T-helper 1 cell treated with Interleukin-12 subunit alpha and Interleukin-12 subunit beta and Interleukin-4 antibody, amounts not matched to agents 30 μg/mL and 1 μg/mL, for 36 hours (primary cell): ENCODE measurements at regions not wholly inside any gene's neighbourhood (a gene's known extent, or its start where the extent isn't known, plus 50 kb on each side); places are given as distances from the start of the nearest gene placed in this dataset.
"Not testable (repeated sequence)": the region's sequence is repeated elsewhere in the genome, so short reads cannot be mapped to it uniquely, and the experiment has no call there.

ENCODE experiments used
- H3K27ac Mint-ChIP-seq: one replicate; pipeline ENCODE4 v1.8.0; 2021; ENCODE audit warnings: mild to moderate bottlenecking, mixed read lengths
- H3K27me3 Mint-ChIP-seq: one replicate; pipeline ENCODE4 v1.8.0; 2021; ENCODE audit warnings: low read depth, mixed read lengths
- H3K36me3 Mint-ChIP-seq: one replicate; pipeline ENCODE4 v1.8.0; 2021; ENCODE audit warnings: low read depth, mixed read lengths
- H3K4me1 Mint-ChIP-seq: one replicate; pipeline ENCODE4 v1.8.0; 2021; ENCODE audit warnings: low read depth, mixed read lengths
- H3K4me3 Mint-ChIP-seq: one replicate; pipeline ENCODE4 v1.8.0; 2021; ENCODE audit warnings: mild to moderate bottlenecking, moderate library complexity, mixed read lengths
- H3K9me3 Mint-ChIP-seq: one replicate; pipeline ENCODE4 v1.8.0; 2021; ENCODE audit warnings: mixed read lengths

DNA sequence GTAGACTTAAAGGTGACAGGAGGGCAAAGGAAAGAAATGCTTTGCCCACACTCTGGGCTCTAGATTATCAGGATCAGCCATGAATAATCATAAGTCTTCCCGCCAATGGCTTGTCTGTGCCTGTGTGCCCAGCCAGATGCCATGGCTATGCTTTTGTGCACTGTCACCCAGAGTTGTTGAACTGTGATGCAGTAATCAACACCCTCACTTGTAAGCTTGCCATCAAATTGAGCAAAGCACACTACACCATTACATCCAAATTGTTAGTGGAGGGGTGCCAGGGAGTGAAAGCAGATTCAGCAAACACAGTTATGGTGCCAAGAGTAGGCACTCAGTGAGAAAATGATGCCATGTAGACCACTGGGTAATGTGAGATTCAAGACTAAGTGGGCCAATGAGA is 845.3 kb upstream of the MIR17HG start:
- Mint-ChIP-seq H3K27ac (no peak overlapping the region), H3K4me1 (no peaks in the 10 kb centered on the region), H3K27me3 (no peaks in the 10 kb centered on the region), H3K9me3 (peaks cover 10% of the 10 kb centered on the region), H3K4me3 (no peak overlapping the region), H3K36me3 (no peaks in the 10 kb centered on the region)

GRCh38 chr13:90502762-90503161 is 844.7 kb upstream of the MIR17HG start:
- Mint-ChIP-seq H3K9me3 (peaks cover 11% of the 10 kb centered on the region), H3K27me3 (no peaks in the 10 kb centered on the region), H3K36me3 (no peaks in the 10 kb centered on the region), H3K4me3 (no peak overlapping the region), H3K27ac (no peak overlapping the region), H3K4me1 (no peaks in the 10 kb centered on the region)

DNA sequence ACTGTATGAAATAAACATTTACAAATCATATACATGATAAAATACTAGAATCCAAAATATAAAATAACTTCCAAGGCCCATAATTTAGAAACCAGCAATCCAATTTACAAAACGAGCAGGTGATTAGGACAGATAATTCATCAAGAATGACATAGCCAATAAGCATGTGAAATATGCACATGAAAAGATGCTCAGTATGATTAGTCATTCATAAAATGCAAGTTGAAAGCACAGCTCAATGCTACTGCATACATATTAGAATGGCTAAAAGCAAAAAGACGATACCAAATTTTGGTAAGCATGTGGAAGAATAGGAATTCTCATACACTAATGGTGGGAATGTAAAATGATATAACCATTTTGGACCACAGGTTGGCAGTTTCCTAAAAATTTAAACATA is 837.2 kb upstream of the MIR17HG start:
- H3K27ac Mint-ChIP-seq: no peak overlapping the region
- H3K9me3 Mint-ChIP-seq: peaks cover 7% of the 10 kb centered on the region
- H3K27me3 Mint-ChIP-seq: no peaks in the 10 kb centered on the region
- H3K36me3 Mint-ChIP-seq: no peaks in the 10 kb centered on the region
- H3K4me3 Mint-ChIP-seq: no peak overlapping the region
- H3K4me1 Mint-ChIP-seq: no peaks in the 10 kb centered on the region

DNA sequence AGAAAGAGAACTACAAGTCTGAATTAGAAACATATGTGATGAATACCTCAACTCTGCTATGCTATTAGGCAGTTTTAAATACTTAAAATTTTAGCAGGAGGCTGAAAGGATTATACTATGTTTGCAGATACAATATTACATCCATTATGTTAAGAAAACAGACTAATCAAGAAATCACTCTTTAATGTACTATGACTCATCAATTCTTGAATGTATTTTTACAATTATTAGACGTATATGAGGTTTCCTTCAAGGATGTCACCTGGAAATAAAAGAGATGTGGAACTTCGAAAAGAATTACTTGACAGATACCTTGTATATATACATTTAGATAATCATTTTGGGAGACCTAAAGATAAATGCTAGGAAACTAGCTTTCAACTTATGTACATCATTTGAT is 835.6 kb upstream of the MIR17HG start:
- Mint-ChIP-seq H3K27ac (no peak overlapping the region), H3K4me3 (no peak overlapping the region), H3K9me3 (peaks cover 3% of the 10 kb centered on the region), H3K27me3 (no peaks in the 10 kb centered on the region), H3K36me3 (no peaks in the 10 kb centered on the region), H3K4me1 (no peaks in the 10 kb centered on the region)

GRCh38 chr13:90514712-90515111 is 832.8 kb upstream of the MIR17HG start:
- H3K4me1 Mint-ChIP-seq, H3K9me3 Mint-ChIP-seq, H3K4me3 Mint-ChIP-seq, H3K27ac Mint-ChIP-seq, H3K27me3 Mint-ChIP-seq, H3K36me3 Mint-ChIP-seq: not testable (repeated sequence)

- peaks cover 20% of the 10 kb centered on the region for H3K9me3 Mint-ChIP-seq
These were observed 829.1 kb upstream of the MIR17HG start for GRCh38 chr13:90518417-90518816.

GRCh38 chr13:90519157-90519556 is 828.3 kb upstream of the MIR17HG start:
- no peaks in the 10 kb centered on the region for H3K4me1 Mint-ChIP-seq
- H3K27me3 Mint-ChIP-seq: no peaks in the 10 kb centered on the region
- H3K9me3 Mint-ChIP-seq: peaks cover 20% of the 10 kb centered on the region
- H3K27ac Mint-ChIP-seq: no peak overlapping the region
- no peak overlapping the region for H3K4me3 Mint-ChIP-seq
- no peaks in the 10 kb centered on the region for H3K36me3 Mint-ChIP-seq

More at GRCh38 chr13:90518417-90518816, 829.1 kb upstream of the MIR17HG start:
- Mint-ChIP-seq H3K36me3 (no peaks in the 10 kb centered on the region), H3K4me1 (no peaks in the 10 kb centered on the region), H3K27me3 (no peaks in the 10 kb centered on the region), H3K27ac (no peak overlapping the region), H3K4me3 (no peak overlapping the region)

- no peaks in the 10 kb centered on the region for H3K4me1 Mint-ChIP-seq
These were observed 820.8 kb upstream of the MIR17HG start for GRCh38 chr13:90526711-90527110.

DNA sequence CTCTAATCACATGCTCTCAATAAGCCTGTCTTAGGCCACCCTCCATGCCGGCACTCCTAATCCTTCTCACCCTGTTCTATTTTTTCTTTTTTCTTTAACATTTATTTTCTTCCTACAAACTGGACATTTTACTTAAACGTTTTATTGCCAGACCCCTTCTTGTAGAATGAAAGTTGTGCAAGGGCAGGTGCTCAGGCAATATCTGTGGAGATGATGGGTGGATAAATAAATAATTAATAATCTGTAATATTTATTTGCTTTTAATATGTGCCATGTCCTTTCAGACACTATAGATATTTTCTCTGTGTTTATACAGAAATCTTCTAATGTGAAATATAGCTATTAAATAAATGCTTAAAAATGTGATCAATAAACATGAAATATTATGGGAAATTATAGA is 815.7 kb upstream of the MIR17HG start:
- Mint-ChIP-seq H3K27me3 (no peaks in the 10 kb centered on the region), H3K4me1 (no peaks in the 10 kb centered on the region), H3K27ac (no peak overlapping the region), H3K9me3 (peaks cover 8% of the 10 kb centered on the region), H3K4me3 (no peak overlapping the region), H3K36me3 (no peaks in the 10 kb centered on the region)

More at GRCh38 chr13:90526711-90527110, 820.8 kb upstream of the MIR17HG start:
- no peaks in the 10 kb centered on the region for H3K36me3 Mint-ChIP-seq
- H3K27me3 Mint-ChIP-seq: no peaks in the 10 kb centered on the region
- no peak overlapping the region for H3K4me3 Mint-ChIP-seq
- H3K27ac Mint-ChIP-seq: no peak overlapping the region
- peaks cover 12% of the 10 kb centered on the region for H3K9me3 Mint-ChIP-seq

- H3K27me3 Mint-ChIP-seq: no peaks in the 10 kb centered on the region
- no peak overlapping the region for H3K27ac Mint-ChIP-seq
- H3K4me1 Mint-ChIP-seq: no peaks in the 10 kb centered on the region
- peaks cover 8% of the 10 kb centered on the region for H3K9me3 Mint-ChIP-seq
- H3K36me3 Mint-ChIP-seq: no peaks in the 10 kb centered on the region
- H3K4me3 Mint-ChIP-seq: no peak overlapping the region
These were observed 814.5 kb upstream of the MIR17HG start for GRCh38 chr13:90532861-90533492.

- H3K36me3 Mint-ChIP-seq: no peaks in the 10 kb centered on the region
- H3K27ac Mint-ChIP-seq: no peak overlapping the region
- H3K4me1 Mint-ChIP-seq: no peaks in the 10 kb centered on the region
- H3K9me3 Mint-ChIP-seq: peaks cover 8% of the 10 kb centered on the region
- no peaks in the 10 kb centered on the region for H3K27me3 Mint-ChIP-seq
- H3K4me3 Mint-ChIP-seq: no peak overlapping the region
These were observed 813.6 kb upstream of the MIR17HG start for GRCh38 chr13:90533866-90534265.

GRCh38 chr13:90534617-90535370 is 812.7 kb upstream of the MIR17HG start:
- no peaks in the 10 kb centered on the region for H3K36me3 Mint-ChIP-seq
- no peaks in the 10 kb centered on the region for H3K4me1 Mint-ChIP-seq
- H3K27me3 Mint-ChIP-seq: no peaks in the 10 kb centered on the region
- H3K9me3 Mint-ChIP-seq: peaks cover 10% of the 10 kb centered on the region
- H3K4me3 Mint-ChIP-seq: no peak overlapping the region
- H3K27ac Mint-ChIP-seq: no peak overlapping the region

GRCh38 chr13:90535421-90535820 is 812.1 kb upstream of the MIR17HG start:
- Mint-ChIP-seq H3K36me3 (no peaks in the 10 kb centered on the region), H3K27me3 (no peaks in the 10 kb centered on the region), H3K4me1 (no peaks in the 10 kb centered on the region), H3K27ac (no peak overlapping the region), H3K4me3 (no peak overlapping the region), H3K9me3 (peaks cover 12% of the 10 kb centered on the region)

GRCh38 chr13:90538063-90538462 is 809.4 kb upstream of the MIR17HG start:
- no peak overlapping the region for H3K27ac Mint-ChIP-seq
- H3K36me3 Mint-ChIP-seq: no peaks in the 10 kb centered on the region
- no peaks in the 10 kb centered on the region for H3K27me3 Mint-ChIP-seq
- peaks cover 12% of the 10 kb centered on the region for H3K9me3 Mint-ChIP-seq
- H3K4me1 Mint-ChIP-seq: no peaks in the 10 kb centered on the region
- no peak overlapping the region for H3K4me3 Mint-ChIP-seq

GRCh38 chr13:90541346-90541745 is 806.1 kb upstream of the MIR17HG start:
- Mint-ChIP-seq H3K27me3 (no peaks in the 10 kb centered on the region), H3K4me1 (no peaks in the 10 kb centered on the region), H3K9me3 (peaks cover 17% of the 10 kb centered on the region), H3K4me3 (no peak overlapping the region), H3K36me3 (no peaks in the 10 kb centered on the region), H3K27ac (no peak overlapping the region)
